ENCODE measurements at regions not wholly inside any gene's neighbourhood (a gene's known extent, or its start where the extent isn't known, plus 50 kb on each side); places are given as distances from the start of the nearest gene placed in this dataset.

DNA sequence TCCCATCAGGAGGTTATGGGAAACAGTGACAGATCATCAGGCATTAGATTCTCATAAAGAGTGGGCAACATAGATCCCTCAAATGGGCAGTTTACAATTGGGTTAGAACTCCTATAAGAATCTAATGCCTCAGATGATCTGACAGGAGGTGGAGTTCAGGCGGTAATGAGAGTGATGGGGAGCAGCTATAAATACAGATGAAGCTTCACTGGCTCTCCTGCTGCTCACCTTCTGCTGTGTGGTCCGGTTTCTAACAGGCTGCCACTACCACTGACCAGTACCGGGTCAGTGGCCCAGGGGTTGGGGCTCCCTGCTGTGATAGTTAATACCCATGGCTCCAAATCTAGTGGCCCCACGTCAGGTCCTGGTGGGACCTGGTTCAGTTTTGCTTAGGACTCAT is 135.7 kb downstream of the OR2B2 start:
- Histone ChIP-seq H3K79me1 (ENCODE audit: insufficient read depth, low read depth, low read length, poor library complexity, severe bottlenecking) (no peaks in the 10 kb centered on the region), H3T11ph (ENCODE audit: low read length) (no peak overlapping the region), H4K20me1 (ENCODE audit: control insufficient read depth, insufficient read depth, insufficient read length) (no peaks in the 10 kb centered on the region), H2AK5ac (ENCODE audit: insufficient read length, low read length) (no peak overlapping the region), H2BK12ac (ENCODE audit: insufficient read length, low read depth, low read length) (no peak overlapping the region), H4K91ac (ENCODE audit: insufficient read length, low read depth, low read length) (no peak overlapping the region), H3K79me2 (ENCODE audit: insufficient read depth, low read length) (no peaks in the 10 kb centered on the region), H3K9ac (ENCODE audit: extremely low read depth, insufficient read length, low read length) (no peak overlapping the region), H3K14ac (ENCODE audit: insufficient read depth, low read length) (no peak overlapping the region), H3K56ac (ENCODE audit: insufficient read length, low read depth, low read length) (no peak overlapping the region), H3K23me2 (ENCODE audit: insufficient read length, low read depth, low read length, poor library complexity, severe bottlenecking) (peaks cover 4% of the 10 kb centered on the region), H2AFZ (ENCODE audit: low read length) (no peak overlapping the region), H2BK120ac (ENCODE audit: low read depth, low read length, poor library complexity, severe bottlenecking) (no peak overlapping the region), H3K27ac (ENCODE audit: insufficient read length, low read depth, low read length) (no peak overlapping the region), H3K4ac (ENCODE audit: low read depth, low read length) (no peak overlapping the region), H2BK5ac (ENCODE audit: insufficient read length, low read length) (no peak overlapping the region), H2BK20ac (ENCODE audit: low read depth, low read length, poor library complexity, severe bottlenecking) (no peak overlapping the region), H2BK15ac (ENCODE audit: low read depth, low read length) (no peak overlapping the region), H3K27me3 (ENCODE audit: insufficient read depth, low read length) (peaks cover 13% of the 10 kb centered on the region; the same call in 1 of the 2 replicates), H3K4me1 (ENCODE audit: insufficient read depth, low read length) (no peaks in the 10 kb centered on the region), H3K23ac (ENCODE audit: insufficient read length, low read depth, low read length) (no peak overlapping the region), H4K5ac (ENCODE audit: insufficient read length, low read depth, low read length) (no peak overlapping the region), H3K9me3 (ENCODE audit: control insufficient read depth, low read depth, low read length) (no peaks in the 10 kb centered on the region), H4K8ac (replicated peaks; ENCODE audit: insufficient read length, low read depth, low read length) (no peak overlapping the region), H3K4me2 (ENCODE audit: insufficient read depth, insufficient read length, low read length) (peak overlapping the region; percentile 64), H3K18ac (ENCODE audit: insufficient read length, low read depth, low read length) (no peak overlapping the region)
- Mint-ChIP-seq H3K27ac (no peak overlapping the region), H3K4me3 (peak overlapping the region in 1 of 2 experiments; percentile 64; a peak in 1 of 5 replicates), H3K27me3 (ENCODE audit: low read depth) (peaks cover 69% of the 10 kb centered on the region), H3K4me1 (peaks cover 30 to 31% of the 10 kb centered on the region in 2 experiments), H3K9me3 (peaks cover 23 to 28% of the 10 kb centered on the region in 2 experiments), H3K36me3 (ENCODE audit: insufficient read depth in 1 of 3, low read depth in 3 of 3) (peaks cover 4 to 19% (median 10%) of the 10 kb centered on the region in 3 experiments)
- no peak for DNase-seq
- WGBS (ENCODE audit: extremely low coverage, insufficient read length, low lambda C conversion rate), result no CpG with 5 or more reads among the region's 4 CpGs
- TF ChIP-seq, protein P1, sequence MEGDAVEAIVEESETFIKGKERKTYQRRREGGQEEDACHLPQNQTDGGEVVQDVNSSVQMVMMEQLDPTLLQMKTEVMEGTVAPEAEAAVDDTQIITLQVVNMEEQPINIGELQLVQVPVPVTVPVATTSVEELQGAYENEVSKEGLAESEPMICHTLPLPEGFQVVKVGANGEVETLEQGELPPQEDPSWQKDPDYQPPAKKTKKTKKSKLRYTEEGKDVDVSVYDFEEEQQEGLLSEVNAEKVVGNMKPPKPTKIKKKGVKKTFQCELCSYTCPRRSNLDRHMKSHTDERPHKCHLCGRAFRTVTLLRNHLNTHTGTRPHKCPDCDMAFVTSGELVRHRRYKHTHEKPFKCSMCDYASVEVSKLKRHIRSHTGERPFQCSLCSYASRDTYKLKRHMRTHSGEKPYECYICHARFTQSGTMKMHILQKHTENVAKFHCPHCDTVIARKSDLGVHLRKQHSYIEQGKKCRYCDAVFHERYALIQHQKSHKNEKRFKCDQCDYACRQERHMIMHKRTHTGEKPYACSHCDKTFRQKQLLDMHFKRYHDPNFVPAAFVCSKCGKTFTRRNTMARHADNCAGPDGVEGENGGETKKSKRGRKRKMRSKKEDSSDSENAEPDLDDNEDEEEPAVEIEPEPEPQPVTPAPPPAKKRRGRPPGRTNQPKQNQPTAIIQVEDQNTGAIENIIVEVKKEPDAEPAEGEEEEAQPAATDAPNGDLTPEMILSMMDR (conservative IDR thresholded peaks at IDR 0.05), result no peak
